Activated CD4-positive, alpha-beta T cell treated with anti-CD3 and anti-CD28 coated beads, Interleukin-2, amount 50 U/mL, for 4 hours (primary cell): ENCODE measurements at regions not wholly inside any gene's neighbourhood (a gene's known extent, or its start where the extent isn't known, plus 50 kb on each side); places are given as distances from the start of the nearest gene placed in this dataset.

Experiments
- DNase-seq, 2 experiments: peaks; one replicate each; pipeline ENCODE4 v3.0.0-alpha.2; 2020

- no peak for DNase-seq
Measured at GRCh38 chr19:34120141-34120540, 52.2 kb upstream of the LSM14A start.

GRCh38 chr19:34120846-34121639 lies 51.3 kb upstream of the LSM14A start:
- peak; percentile 41 to 53 for DNase-seq
